ENCODE measurements at regions not wholly inside any gene's neighbourhood (a gene's known extent, or its start where the extent isn't known, plus 50 kb on each side); places are given as distances from the start of the nearest gene placed in this dataset.

- no peaks in the 10 kb centered on the region for H3K36me3 ChIP-seq (ENCODE audit: control insufficient read depth in 2 of 2, extremely low read depth in 1 of 2, insufficient read depth in 2 of 2, low read length in 2 of 2)
- H3K27me3 ChIP-seq (ENCODE audit: control insufficient read depth in 2 of 2, insufficient read depth in 2 of 2, low read length in 2 of 2) = peaks cover 0 to 3% of the 10 kb centered on the region in 2 experiments
- DNase-seq (ENCODE audit: low read depth, low spot score) (peak; percentile 5), FAIRE-seq (no peak)
- no peaks in the 10 kb centered on the region for H3K9me3 ChIP-seq (replicated peaks; ENCODE audit: control insufficient read depth, insufficient read depth, low read length)
- no peak overlapping the region for H3K27ac ChIP-seq (ENCODE audit: insufficient read depth, low read depth, low read length)
- no peaks in the 10 kb centered on the region for H3K9me1 ChIP-seq (replicated peaks; ENCODE audit: control insufficient read depth, extremely low read depth, insufficient read depth, low read length)
- H3K4me3 ChIP-seq (replicated peaks in 1 of 3; ENCODE audit: insufficient read depth in 1 of 3, low read depth in 1 of 3, low read length in 3 of 3) = no peak overlapping the region
- intact Hi-C loops (cut with micrococcal nuclease) (loop anchor here (5.0 kb wide), 1 partner anchor 467 kb away; the partner anchor contains the start of gene CAMLG), dilution Hi-C loops (cut with MboI; ENCODE audit: extremely low pct_ligation_motif_present, low sequenced_read_pairs) (no loop called here)
- ChIA-PET CTCF (interaction anchor here (0.9 to 1.7 kb wide), 4 partner anchors 9 to 136 kb away, joined by 3 to 6 read pairs (median 3); no protein-coding TSS in a partner anchor), POLR2A (no interaction called here)
- peak overlapping the region; percentile 23 for H2AFZ ChIP-seq (ENCODE audit: low read depth, low read length)
- no peaks in the 10 kb centered on the region for H4K20me1 ChIP-seq (replicated peaks; ENCODE audit: control insufficient read depth, extremely low read depth, insufficient read depth, low read length)
- no peak overlapping the region for H3K4me2 ChIP-seq (ENCODE audit: insufficient read depth, low read length)
- BruUV-seq (replicated peaks) = no TSS peak
- peaks cover 30% of the 10 kb centered on the region for H3K4me1 ChIP-seq (ENCODE audit: control insufficient read depth, extremely low read depth, insufficient read depth, low read length)
- H3K79me2 ChIP-seq (ENCODE audit: control insufficient read depth, insufficient read depth, low read length) = no peaks in the 10 kb centered on the region
- TF ChIP-seq FOS (IDR thresholded peaks at IDR 0.05; ENCODE audit: borderline replicate concordance, insufficient read depth, low read length) = peak; percentile 48
- no peak for TF ChIP-seq MYC (IDR thresholded peaks at IDR 0.05; ENCODE audit: low read depth, low read length)
- TF ChIP-seq, protein P1, sequence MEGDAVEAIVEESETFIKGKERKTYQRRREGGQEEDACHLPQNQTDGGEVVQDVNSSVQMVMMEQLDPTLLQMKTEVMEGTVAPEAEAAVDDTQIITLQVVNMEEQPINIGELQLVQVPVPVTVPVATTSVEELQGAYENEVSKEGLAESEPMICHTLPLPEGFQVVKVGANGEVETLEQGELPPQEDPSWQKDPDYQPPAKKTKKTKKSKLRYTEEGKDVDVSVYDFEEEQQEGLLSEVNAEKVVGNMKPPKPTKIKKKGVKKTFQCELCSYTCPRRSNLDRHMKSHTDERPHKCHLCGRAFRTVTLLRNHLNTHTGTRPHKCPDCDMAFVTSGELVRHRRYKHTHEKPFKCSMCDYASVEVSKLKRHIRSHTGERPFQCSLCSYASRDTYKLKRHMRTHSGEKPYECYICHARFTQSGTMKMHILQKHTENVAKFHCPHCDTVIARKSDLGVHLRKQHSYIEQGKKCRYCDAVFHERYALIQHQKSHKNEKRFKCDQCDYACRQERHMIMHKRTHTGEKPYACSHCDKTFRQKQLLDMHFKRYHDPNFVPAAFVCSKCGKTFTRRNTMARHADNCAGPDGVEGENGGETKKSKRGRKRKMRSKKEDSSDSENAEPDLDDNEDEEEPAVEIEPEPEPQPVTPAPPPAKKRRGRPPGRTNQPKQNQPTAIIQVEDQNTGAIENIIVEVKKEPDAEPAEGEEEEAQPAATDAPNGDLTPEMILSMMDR (IDR thresholded peaks at IDR 0.05; ENCODE audit: extremely low read depth in 1 of 2, insufficient read depth in 1 of 2, low read depth in 1 of 2, low read length in 2 of 2) = peak in 1 of 2 donors; percentile 27
- H3K9ac ChIP-seq (replicated peaks; ENCODE audit: extremely low read depth, insufficient read depth, low read length) = no peak overlapping the region
These were observed 170.1 kb upstream of the PITX1 start for GRCh38 chr5:135204151-135204600.

DNA sequence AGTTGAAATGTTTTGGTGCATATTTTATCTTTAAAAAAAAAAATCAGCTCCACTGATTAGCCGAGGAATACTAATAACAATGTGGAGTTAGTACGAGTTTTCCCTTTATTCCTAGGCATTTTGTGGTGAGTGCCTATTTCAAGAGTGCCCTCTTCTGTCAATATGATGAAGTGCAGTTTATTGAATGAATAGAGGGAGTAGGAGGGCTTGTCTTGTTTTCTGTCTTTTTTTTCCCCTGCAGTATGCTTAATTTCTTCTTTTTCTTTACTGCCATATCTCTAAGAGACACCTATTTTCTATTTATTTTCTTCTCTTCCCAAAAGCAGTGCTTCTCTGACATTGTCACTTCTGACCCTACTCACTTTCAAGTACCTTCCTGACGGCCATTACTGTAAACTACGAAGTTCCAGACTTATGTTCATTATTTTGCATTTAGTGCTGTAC is 169.6 kb upstream of the PITX1 start:
- Histone ChIP-seq H3K79me2 (ENCODE audit: control insufficient read depth, insufficient read depth, low read length) (no peaks in the 10 kb centered on the region), H3K36me3 (ENCODE audit: control insufficient read depth in 2 of 2, extremely low read depth in 1 of 2, insufficient read depth in 2 of 2, low read length in 2 of 2) (no peaks in the 10 kb centered on the region), H3K4me2 (ENCODE audit: insufficient read depth, low read length) (no peak overlapping the region), H3K9ac (replicated peaks; ENCODE audit: extremely low read depth, insufficient read depth, low read length) (no peak overlapping the region), H4K20me1 (replicated peaks; ENCODE audit: control insufficient read depth, extremely low read depth, insufficient read depth, low read length) (no peaks in the 10 kb centered on the region), H3K9me3 (replicated peaks; ENCODE audit: control insufficient read depth, insufficient read depth, low read length) (no peaks in the 10 kb centered on the region), H3K27ac (ENCODE audit: insufficient read depth, low read depth, low read length) (no peak overlapping the region), H3K27me3 (ENCODE audit: control insufficient read depth in 2 of 2, insufficient read depth in 2 of 2, low read length in 2 of 2) (peaks cover 0 to 3% of the 10 kb centered on the region in 2 experiments), H3K4me1 (ENCODE audit: control insufficient read depth, extremely low read depth, insufficient read depth, low read length) (peaks cover 25% of the 10 kb centered on the region), H3K4me3 (replicated peaks in 1 of 3; ENCODE audit: insufficient read depth in 1 of 3, low read depth in 1 of 3, low read length in 3 of 3) (no peak overlapping the region), H2AFZ (ENCODE audit: low read depth, low read length) (peak overlapping the region; percentile 23), H3K9me1 (replicated peaks; ENCODE audit: control insufficient read depth, extremely low read depth, insufficient read depth, low read length) (no peaks in the 10 kb centered on the region)
- BruUV-seq (replicated peaks) = no TSS peak
- ChIA-PET POLR2A (no interaction called here), CTCF (interaction anchor here (0.9 to 1.7 kb wide), 5 partner anchors 9 to 137 kb away, joined by 3 to 6 read pairs (median 3); no protein-coding TSS in a partner anchor)
- dilution Hi-C loops (cut with MboI; ENCODE audit: extremely low pct_ligation_motif_present, low sequenced_read_pairs) (no loop called here), intact Hi-C loops (cut with micrococcal nuclease) (loop anchor here (5.0 kb wide), 1 partner anchor 466 kb away; the partner anchor contains the start of gene CAMLG)
- TF ChIP-seq GATA2 (IDR thresholded peaks at IDR 0.05; ENCODE audit: insufficient read depth, insufficient read length, low read depth, low read length) (no peak), FOS (IDR thresholded peaks at IDR 0.05; ENCODE audit: borderline replicate concordance, insufficient read depth, low read length) (no peak), POLR2A (IDR thresholded peaks at IDR 0.05; ENCODE audit: low read depth, low read length) (no peak), EZH2 (IDR thresholded peaks at IDR 0.05; ENCODE audit: borderline replicate concordance, low read depth, low read length, severe bottlenecking) (no peak)
- TF ChIP-seq, protein P1 (IDR thresholded peaks at IDR 0.05; ENCODE audit: extremely low read depth in 1 of 2, insufficient read depth in 1 of 2, low read depth in 1 of 2, low read length in 2 of 2) = peak in 1 of 2 donors; percentile 19
- no peak for DNase-seq (ENCODE audit: low read depth, low spot score)
- no peak for FAIRE-seq
